ENCODE measurements at regions not wholly inside any gene's neighbourhood (a gene's known extent, or its start where the extent isn't known, plus 50 kb on each side); places are given as distances from the start of the nearest gene placed in this dataset.

- no peak for TF ChIP-seq SNAI2 (CRISPR knock-in tag; IDR thresholded peaks at IDR 0.05)
- ATAC-seq, result no peak
These were observed 855.1 kb upstream of the CTNND2 start for GRCh38 chr5:12759377-12759776.

DNA sequence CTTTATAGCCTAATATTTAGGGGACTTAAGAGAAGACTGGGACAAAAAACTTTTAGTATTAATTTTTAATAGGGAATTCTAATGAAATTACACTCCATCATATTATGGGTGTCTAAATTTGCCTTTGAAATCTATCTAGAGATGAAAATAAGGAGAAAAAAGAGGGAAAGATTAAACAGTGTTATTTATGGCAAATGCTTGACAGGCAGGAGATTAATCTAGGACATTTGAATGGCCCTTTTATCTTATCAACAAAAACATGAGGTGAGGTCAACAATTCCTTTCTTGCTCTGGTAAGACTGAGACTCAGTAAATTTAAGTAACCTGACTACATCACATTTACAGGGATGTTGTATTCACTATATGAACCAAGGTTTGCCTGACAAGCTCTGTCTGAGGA lies 852.8 kb upstream of the CTNND2 start:
- no peak for ATAC-seq
- TF ChIP-seq ZNF70 (CRISPR knock-in tag; IDR thresholded peaks at IDR 0.05) (no peak), ARNTL (CRISPR knock-in tag; IDR thresholded peaks at IDR 0.05; ENCODE audit: borderline replicate concordance, low read depth) (no peak), ESRRG (CRISPR knock-in tag; IDR thresholded peaks at IDR 0.05) (no peak), BACH2 (CRISPR knock-in tag; IDR thresholded peaks at IDR 0.05; ENCODE audit: borderline replicate concordance) (no peak), ISL1 (CRISPR knock-in tag; IDR thresholded peaks at IDR 0.05) (no peak), ZNF565 (CRISPR knock-in tag; conservative IDR thresholded peaks at IDR 0.05; ENCODE audit: low read depth) (no peak), CSDC2 (CRISPR knock-in tag; IDR thresholded peaks at IDR 0.05) (no peak), OSR1 (CRISPR knock-in tag; IDR thresholded peaks at IDR 0.05) (no peak), PPARA (CRISPR knock-in tag; IDR thresholded peaks at IDR 0.05; ENCODE audit: borderline replicate concordance) (no peak), CSRNP3 (CRISPR knock-in tag; IDR thresholded peaks at IDR 0.05) (no peak), ZFP3 (CRISPR knock-in tag; IDR thresholded peaks at IDR 0.05) (no peak), ZC3H10 (CRISPR knock-in tag; IDR thresholded peaks at IDR 0.05) (no peak)
- TF ChIP-seq, protein P1, sequence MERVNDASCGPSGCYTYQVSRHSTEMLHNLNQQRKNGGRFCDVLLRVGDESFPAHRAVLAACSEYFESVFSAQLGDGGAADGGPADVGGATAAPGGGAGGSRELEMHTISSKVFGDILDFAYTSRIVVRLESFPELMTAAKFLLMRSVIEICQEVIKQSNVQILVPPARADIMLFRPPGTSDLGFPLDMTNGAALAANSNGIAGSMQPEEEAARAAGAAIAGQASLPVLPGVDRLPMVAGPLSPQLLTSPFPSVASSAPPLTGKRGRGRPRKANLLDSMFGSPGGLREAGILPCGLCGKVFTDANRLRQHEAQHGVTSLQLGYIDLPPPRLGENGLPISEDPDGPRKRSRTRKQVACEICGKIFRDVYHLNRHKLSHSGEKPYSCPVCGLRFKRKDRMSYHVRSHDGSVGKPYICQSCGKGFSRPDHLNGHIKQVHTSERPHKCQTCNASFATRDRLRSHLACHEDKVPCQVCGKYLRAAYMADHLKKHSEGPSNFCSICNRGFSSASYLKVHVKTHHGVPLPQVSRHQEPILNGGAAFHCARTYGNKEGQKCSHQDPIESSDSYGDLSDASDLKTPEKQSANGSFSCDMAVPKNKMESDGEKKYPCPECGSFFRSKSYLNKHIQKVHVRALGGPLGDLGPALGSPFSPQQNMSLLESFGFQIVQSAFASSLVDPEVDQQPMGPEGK (CRISPR knock-in tag; IDR thresholded peaks at IDR 0.05; ENCODE audit: borderline replicate concordance), result no peak
- TF ChIP-seq, protein P2, sequence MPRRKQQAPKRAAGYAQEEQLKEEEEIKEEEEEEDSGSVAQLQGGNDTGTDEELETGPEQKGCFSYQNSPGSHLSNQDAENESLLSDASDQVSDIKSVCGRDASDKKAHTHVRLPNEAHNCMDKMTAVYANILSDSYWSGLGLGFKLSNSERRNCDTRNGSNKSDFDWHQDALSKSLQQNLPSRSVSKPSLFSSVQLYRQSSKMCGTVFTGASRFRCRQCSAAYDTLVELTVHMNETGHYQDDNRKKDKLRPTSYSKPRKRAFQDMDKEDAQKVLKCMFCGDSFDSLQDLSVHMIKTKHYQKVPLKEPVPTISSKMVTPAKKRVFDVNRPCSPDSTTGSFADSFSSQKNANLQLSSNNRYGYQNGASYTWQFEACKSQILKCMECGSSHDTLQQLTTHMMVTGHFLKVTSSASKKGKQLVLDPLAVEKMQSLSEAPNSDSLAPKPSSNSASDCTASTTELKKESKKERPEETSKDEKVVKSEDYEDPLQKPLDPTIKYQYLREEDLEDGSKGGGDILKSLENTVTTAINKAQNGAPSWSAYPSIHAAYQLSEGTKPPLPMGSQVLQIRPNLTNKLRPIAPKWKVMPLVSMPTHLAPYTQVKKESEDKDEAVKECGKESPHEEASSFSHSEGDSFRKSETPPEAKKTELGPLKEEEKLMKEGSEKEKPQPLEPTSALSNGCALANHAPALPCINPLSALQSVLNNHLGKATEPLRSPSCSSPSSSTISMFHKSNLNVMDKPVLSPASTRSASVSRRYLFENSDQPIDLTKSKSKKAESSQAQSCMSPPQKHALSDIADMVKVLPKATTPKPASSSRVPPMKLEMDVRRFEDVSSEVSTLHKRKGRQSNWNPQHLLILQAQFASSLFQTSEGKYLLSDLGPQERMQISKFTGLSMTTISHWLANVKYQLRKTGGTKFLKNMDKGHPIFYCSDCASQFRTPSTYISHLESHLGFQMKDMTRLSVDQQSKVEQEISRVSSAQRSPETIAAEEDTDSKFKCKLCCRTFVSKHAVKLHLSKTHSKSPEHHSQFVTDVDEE (CRISPR knock-in tag; IDR thresholded peaks at IDR 0.05), result no peak
- TF ChIP-seq, protein P3, sequence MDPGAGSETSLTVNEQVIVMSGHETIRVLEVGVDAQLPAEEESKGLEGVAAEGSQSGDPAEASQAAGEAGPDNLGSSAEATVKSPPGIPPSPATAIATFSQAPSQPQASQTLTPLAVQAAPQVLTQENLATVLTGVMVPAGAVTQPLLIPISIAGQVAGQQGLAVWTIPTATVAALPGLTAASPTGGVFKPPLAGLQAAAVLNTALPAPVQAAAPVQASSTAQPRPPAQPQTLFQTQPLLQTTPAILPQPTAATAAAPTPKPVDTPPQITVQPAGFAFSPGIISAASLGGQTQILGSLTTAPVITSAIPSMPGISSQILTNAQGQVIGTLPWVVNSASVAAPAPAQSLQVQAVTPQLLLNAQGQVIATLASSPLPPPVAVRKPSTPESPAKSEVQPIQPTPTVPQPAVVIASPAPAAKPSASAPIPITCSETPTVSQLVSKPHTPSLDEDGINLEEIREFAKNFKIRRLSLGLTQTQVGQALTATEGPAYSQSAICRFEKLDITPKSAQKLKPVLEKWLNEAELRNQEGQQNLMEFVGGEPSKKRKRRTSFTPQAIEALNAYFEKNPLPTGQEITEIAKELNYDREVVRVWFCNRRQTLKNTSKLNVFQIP (CRISPR knock-in tag; IDR thresholded peaks at IDR 0.05; ENCODE audit: borderline replicate concordance, low read depth), result no peak

- TF ChIP-seq ZC3H10 (CRISPR knock-in tag; IDR thresholded peaks at IDR 0.05), result no peak
- TF ChIP-seq SNAI2 (CRISPR knock-in tag; IDR thresholded peaks at IDR 0.05), result no peak
- TF ChIP-seq TOX (CRISPR knock-in tag; IDR thresholded peaks at IDR 0.05; ENCODE audit: borderline replicate concordance), result no peak
- no peak for TF ChIP-seq PPARA (CRISPR knock-in tag; IDR thresholded peaks at IDR 0.05; ENCODE audit: borderline replicate concordance)
- no peak for TF ChIP-seq BACH2 (CRISPR knock-in tag; IDR thresholded peaks at IDR 0.05; ENCODE audit: borderline replicate concordance)
- no peak for TF ChIP-seq ZFP3 (CRISPR knock-in tag; IDR thresholded peaks at IDR 0.05)
- no peak for TF ChIP-seq ESRRG (CRISPR knock-in tag; IDR thresholded peaks at IDR 0.05)
- no peak for ATAC-seq
These were observed 841.3 kb upstream of the CTNND2 start for GRCh38 chr5:12745537-12745936.

- no peak for ATAC-seq
- TF ChIP-seq ZFP3 (CRISPR knock-in tag; IDR thresholded peaks at IDR 0.05) (no peak), TOX (CRISPR knock-in tag; IDR thresholded peaks at IDR 0.05; ENCODE audit: borderline replicate concordance) (no peak), CREB5 (CRISPR knock-in tag; IDR thresholded peaks at IDR 0.05; ENCODE audit: low read depth) (no peak), CSDC2 (CRISPR knock-in tag; IDR thresholded peaks at IDR 0.05) (no peak), ZFP30 (CRISPR knock-in tag; IDR thresholded peaks at IDR 0.05) (no peak), PPARA (CRISPR knock-in tag; IDR thresholded peaks at IDR 0.05; ENCODE audit: borderline replicate concordance) (no peak), BACH2 (CRISPR knock-in tag; IDR thresholded peaks at IDR 0.05; ENCODE audit: borderline replicate concordance) (no peak), ISL1 (CRISPR knock-in tag; IDR thresholded peaks at IDR 0.05) (no peak), ZNF565 (CRISPR knock-in tag; conservative IDR thresholded peaks at IDR 0.05; ENCODE audit: low read depth) (no peak), ZNF70 (CRISPR knock-in tag; IDR thresholded peaks at IDR 0.05) (no peak), ZC3H10 (CRISPR knock-in tag; IDR thresholded peaks at IDR 0.05) (no peak), GLIS3 (CRISPR knock-in tag; IDR thresholded peaks at IDR 0.05) (no peak), ARNTL (CRISPR knock-in tag; IDR thresholded peaks at IDR 0.05; ENCODE audit: borderline replicate concordance, low read depth) (no peak), ESRRG (CRISPR knock-in tag; IDR thresholded peaks at IDR 0.05) (no peak), SNAI2 (CRISPR knock-in tag; IDR thresholded peaks at IDR 0.05) (no peak), TCF4 (CRISPR knock-in tag; IDR thresholded peaks at IDR 0.05; ENCODE audit: borderline replicate concordance) (no peak), RARB (CRISPR knock-in tag; IDR thresholded peaks at IDR 0.05) (no peak), OSR1 (CRISPR knock-in tag; IDR thresholded peaks at IDR 0.05) (no peak)
- TF ChIP-seq, protein P3 (CRISPR knock-in tag; IDR thresholded peaks at IDR 0.05; ENCODE audit: borderline replicate concordance, low read depth), result no peak
- TF ChIP-seq, protein P1 (CRISPR knock-in tag; IDR thresholded peaks at IDR 0.05; ENCODE audit: borderline replicate concordance), result no peak
These were observed 839.3 kb upstream of the CTNND2 start for GRCh38 chr5:12743582-12743981.

All from SK-N-SH treated with all-trans-retinoic acid at 6 μM for 48 hours (cell line).